PC-9 (cell line): ENCODE measurements at regions not wholly inside any gene's neighbourhood (a gene's known extent, or its start where the extent isn't known, plus 50 kb on each side); places are given as distances from the start of the nearest gene placed in this dataset.

Source experiments
- CTCF ChIP-seq: fragments of 200-600 bp; sonication (generic); conservative IDR thresholded peaks from 2 replicates; pipeline ENCODE4 v1.6.1; 2017; ENCODE audit warnings: mixed run types, antibody characterized with exemption, mild to moderate bottlenecking, moderate library complexity
- EZH2 ChIP-seq: fragments of 200-600 bp; sonication (generic); IDR thresholded peaks from 2 replicates; pipeline ENCODE4 v1.8.0; 2017; ENCODE audit warnings: antibody characterized with exemption, low read depth

GRCh38 chr9:1962122-1962521 lies 53.0 kb upstream of the SMARCA2 start:
- no peak for TF ChIP-seq EZH2
- no peak for TF ChIP-seq CTCF
